Jurkat, Clone E6-1 (cell line): ENCODE measurements at regions not wholly inside any gene's neighbourhood (a gene's known extent, or its start where the extent isn't known, plus 50 kb on each side); places are given as distances from the start of the nearest gene placed in this dataset.
"Not testable (repeated sequence)": the region's sequence is repeated elsewhere in the genome, so short reads cannot be mapped to it uniquely, and the experiment has no call there.

Source experiments
- DNase-seq: peaks from one replicate; pipeline ENCODE4 v3.0.0-alpha.2; 2011; ENCODE audit warnings: low read depth, low spot score
- H3K4me3 ChIP-seq: 2 replicates; pipeline ENCODE4 v1.5.1; 2011; ENCODE audit warnings: mild to moderate bottlenecking, low read length, control low read depth, moderate library complexity

GRCh38 chr1:163561580-163562295 lies 240.0 kb downstream of the NUF2 start:
- no peak for DNase-seq
- no peak overlapping the region for H3K4me3 ChIP-seq

GRCh38 chr1:163562355-163562754 lies 240.6 kb downstream of the NUF2 start:
- no peak overlapping the region for H3K4me3 ChIP-seq
- DNase-seq = no peak

DNA sequence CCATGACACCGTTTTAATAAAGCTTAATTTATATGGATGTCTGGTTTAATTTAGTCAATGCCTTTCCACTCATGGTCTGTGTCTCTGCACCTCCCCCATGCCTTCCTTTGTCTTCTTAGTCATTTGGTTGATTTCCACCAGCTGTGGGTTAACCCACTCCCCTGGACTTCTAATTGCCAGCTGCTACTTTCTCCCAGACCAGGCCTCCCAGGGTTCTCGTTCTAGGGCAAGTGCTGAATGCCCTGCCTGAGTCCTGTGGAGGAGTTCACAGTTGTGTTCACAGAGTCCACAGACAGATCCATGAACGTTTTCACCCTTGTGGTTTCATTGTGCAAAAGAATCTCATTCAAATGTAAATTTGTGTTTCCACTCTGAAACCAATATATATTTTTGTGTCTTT lies 243.4 kb downstream of the NUF2 start:
- H3K4me3 ChIP-seq = no peak overlapping the region
- no peak for DNase-seq

GRCh38 chr1:163570071-163570470 lies 248.3 kb downstream of the NUF2 start:
- DNase-seq = no peak
- no peak overlapping the region for H3K4me3 ChIP-seq

DNA sequence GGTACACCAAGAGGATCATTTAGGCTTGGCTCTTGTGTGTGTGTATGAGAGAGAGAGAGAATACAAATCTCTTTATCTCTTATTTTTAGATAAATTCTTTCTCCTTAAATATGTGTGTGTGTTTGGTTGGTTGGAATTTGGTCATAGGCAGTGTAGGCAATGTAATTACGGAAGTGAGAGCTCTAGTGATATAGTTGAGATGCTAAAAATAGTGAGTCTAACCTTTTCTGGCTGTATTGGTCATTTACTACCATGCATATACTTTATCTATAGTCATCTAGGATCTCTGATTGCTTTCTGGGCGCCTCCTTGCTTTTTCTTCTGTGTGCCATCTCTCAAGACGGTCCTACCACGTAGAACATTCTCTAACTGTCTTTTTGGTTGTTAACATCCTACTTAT lies 250.2 kb downstream of the NUF2 start:
- DNase-seq = no peak
- H3K4me3 ChIP-seq = no peak overlapping the region

GRCh38 chr1:163574119-163574518 lies 252.4 kb downstream of the NUF2 start:
- no peak overlapping the region for H3K4me3 ChIP-seq
- no peak for DNase-seq

- no peak overlapping the region for H3K4me3 ChIP-seq
- DNase-seq = no peak
Measured at GRCh38 chr1:163580926-163581325, 259.2 kb downstream of the NUF2 start.

DNA sequence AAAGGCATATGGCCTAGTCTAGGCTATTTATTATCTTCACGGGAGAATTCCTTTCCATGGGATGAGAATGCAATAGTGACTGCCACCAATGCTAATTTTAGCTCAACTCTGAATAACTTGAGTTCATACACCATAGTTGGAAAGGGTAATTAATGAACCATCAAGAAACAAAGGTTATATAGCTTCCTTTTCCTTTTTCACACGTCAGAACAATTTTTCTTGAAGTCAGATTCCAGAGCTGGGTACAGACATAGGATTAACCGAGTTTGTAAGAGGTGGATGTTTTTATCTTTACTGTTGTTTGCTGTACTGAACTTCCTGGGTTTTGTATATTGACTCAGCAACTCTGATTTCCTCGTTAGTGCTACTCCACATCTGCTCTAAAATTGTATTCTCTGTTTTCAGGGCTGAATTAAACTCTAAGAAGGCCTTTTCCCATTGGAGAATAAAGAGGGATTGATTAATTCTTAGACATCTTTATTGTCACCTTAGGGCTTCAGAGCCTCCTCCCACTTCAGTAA lies 262.0 kb downstream of the NUF2 start:
- no peak for DNase-seq
- no peak overlapping the region for H3K4me3 ChIP-seq

DNA sequence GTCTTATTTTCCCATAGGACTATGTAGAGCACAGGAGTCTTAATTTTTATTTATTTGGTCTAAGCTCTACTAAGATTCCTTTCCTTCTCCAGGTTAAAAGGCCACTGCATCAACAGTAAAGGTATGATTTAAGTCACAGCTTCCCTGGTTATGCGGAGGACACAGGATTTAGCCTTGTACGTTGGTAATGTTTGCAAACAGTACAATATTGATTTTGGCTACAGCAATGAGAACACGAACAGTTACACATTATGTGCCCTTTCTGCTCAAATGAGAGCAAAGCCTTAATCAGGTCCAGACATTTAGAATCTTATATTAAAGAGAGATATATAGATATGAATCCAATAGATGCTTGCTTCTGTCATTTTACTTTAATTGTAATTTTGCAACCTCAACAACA lies 264.0 kb downstream of the NUF2 start:
- no peak for DNase-seq
- no peak overlapping the region for H3K4me3 ChIP-seq

DNA sequence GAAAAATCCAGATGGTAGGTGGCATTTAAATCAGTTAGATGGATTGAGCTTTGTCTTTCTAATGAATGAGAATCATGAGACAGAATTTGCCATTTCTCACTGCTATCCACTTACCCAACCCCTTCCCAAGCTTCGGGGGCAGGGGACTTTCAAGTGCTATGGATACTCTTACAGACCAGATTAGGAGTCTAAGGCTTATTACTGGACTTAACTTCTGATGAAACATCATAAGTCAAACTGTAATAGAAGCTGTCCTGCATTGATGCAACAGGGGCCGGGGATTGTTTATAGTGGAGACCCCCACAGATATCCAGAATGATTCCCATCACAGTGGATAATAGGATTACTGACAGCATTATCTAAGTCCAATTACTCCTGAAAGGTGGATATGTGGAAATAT lies 267.0 kb downstream of the NUF2 start:
- DNase-seq = no peak
- no peak overlapping the region for H3K4me3 ChIP-seq

GRCh38 chr1:163589735-163590134 lies 268.0 kb downstream of the NUF2 start:
- H3K4me3 ChIP-seq = no peak overlapping the region
- DNase-seq = no peak

DNA sequence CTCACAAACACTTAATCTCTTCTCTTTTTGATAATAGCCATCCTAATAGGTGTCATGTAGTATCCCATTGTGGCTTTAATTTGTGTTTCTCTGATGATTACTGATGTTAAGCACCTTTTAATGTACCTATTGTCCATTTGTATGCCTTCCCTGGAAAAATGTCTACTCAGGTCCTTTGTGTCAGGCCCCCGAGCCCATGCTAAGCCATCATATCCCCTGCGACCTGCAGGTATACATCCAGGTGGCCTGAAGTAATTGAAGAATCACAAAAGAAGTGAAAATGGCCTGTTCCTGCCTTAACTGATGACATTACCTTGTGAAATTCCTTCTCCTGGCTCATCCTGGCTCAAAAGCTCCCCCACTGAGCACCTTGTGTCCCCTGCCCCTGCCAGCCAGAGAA lies 269.4 kb downstream of the NUF2 start:
- not testable (repeated sequence) for DNase-seq

GRCh38 chr1:163592623-163593022 lies 270.9 kb downstream of the NUF2 start:
- DNase-seq, H3K4me3 ChIP-seq: not testable (repeated sequence)

More for the DNA sequence above, 269.4 kb downstream of the NUF2 start:
- H3K4me3 ChIP-seq = not testable (repeated sequence)

DNA sequence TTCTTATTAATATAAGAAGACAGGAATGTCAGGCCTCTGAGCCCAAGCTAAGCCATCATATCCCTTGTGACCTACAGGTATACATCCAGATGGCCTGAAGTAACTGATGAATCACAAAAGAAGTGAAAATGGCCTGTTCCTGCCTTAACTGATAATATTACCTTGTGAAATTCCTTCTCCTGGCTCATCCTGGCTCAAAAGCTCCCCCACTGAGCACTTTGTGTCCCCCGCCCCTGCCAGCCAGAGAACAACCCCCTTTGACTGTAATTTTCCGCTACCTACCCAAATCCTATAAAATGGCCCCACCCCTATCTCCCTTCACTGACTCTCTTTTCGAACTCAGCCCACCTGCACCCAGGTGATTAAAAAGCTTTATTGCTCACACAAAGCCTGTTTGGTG lies 274.4 kb downstream of the NUF2 start:
- DNase-seq, H3K4me3 ChIP-seq: not testable (repeated sequence)

- DNase-seq = no peak
- no peak overlapping the region for H3K4me3 ChIP-seq
Measured at GRCh38 chr1:163596541-163597258, 274.9 kb downstream of the NUF2 start.

DNA sequence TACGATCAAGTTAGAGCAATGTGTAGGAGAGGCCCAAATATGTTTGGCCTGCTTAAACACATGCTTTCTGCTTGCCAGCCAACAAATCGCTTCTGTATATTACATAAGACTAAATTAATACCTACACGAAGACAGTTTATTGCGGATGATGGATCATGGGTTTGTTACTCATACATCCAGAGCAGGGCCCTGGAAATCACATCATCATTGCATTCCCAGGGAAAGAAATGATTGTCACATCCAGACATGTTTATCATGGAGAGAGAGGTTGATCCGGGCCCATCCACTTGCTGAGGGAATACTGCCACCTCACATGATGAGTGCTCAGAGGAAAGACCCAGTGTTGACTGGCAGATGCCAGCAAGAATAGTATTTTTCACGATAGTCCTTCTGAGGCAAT lies 282.6 kb downstream of the NUF2 start:
- H3K4me3 ChIP-seq = no peak overlapping the region
- DNase-seq = no peak

DNA sequence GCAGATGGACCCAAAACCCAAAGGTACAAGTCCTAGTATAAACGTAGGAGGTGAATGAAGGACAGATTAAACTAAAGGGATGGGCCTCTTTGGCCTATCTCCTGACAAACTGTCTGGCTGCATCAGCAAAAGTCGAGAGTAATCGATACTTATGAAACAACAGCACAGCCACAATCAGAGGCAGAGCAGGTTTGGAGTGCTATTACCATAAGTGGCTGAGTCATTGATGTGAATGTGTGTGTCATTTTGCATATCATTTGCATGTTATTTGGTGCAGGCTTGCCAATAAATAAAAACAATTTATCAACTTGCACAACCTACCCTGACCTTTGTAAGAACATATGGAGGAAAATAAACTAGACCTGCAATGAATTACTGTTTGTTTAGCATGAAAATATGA lies 283.1 kb downstream of the NUF2 start:
- DNase-seq = no peak
- no peak overlapping the region for H3K4me3 ChIP-seq

GRCh38 chr1:163608979-163609378 lies 287.2 kb downstream of the NUF2 start:
- DNase-seq = no peak
- no peak overlapping the region for H3K4me3 ChIP-seq

DNA sequence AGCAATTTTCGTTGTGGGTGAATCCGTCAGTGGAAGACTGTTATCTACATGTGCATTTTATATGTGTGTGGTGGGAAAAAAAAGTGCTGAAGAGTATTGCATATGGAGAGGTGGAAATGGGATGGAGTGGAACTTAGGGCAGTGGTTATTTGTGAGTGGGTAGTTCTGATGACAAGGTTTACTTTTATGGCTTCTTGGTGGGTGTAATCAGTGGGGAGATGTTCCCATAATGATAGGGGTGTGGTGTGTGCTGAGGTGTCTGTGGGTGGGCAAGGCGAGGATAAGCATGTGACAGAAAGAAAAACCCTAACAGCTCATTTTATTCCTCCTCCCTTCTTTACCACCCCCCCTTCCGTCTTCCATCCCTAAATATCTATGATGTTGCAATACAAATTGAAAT lies 288.1 kb downstream of the NUF2 start:
- DNase-seq = no peak
- H3K4me3 ChIP-seq = no peak overlapping the region

DNA sequence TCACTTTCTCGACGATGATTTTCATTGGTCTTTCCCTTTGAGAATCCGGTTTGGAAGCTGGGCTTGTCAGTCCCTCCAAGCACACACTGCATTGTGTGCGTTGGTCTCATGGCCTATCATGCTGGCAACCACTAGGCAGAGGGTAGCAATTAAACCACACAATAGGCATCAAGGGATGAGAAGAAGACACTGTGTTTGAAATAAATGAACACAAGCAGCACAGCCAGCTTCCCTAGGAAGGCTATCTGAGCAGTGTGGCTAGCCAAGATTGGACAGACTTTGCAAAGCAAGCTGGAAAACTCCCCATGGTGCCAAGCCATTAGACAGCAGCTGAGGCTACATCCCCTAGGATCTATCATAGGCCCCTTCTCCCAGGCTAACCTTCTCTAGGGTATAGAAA lies 288.7 kb downstream of the NUF2 start:
- DNase-seq = no peak
- no peak overlapping the region for H3K4me3 ChIP-seq

- no peak for DNase-seq
- H3K4me3 ChIP-seq = no peak overlapping the region
Measured at GRCh38 chr1:163614361-163614760, 292.6 kb downstream of the NUF2 start.
